HG03139 (cell line): ENCODE measurements at regions not wholly inside any gene's neighbourhood (a gene's known extent, or its start where the extent isn't known, plus 50 kb on each side); places are given as distances from the start of the nearest gene placed in this dataset.

ENCODE experiments used
- ATAC-seq: cut with Tn5 transposase; IDR thresholded peaks from one replicate; pipeline ENCODE4 v1.9.1; 2021; ENCODE audit not compliant: unreplicated experiment

GRCh38 chr4:134027931-134028330 lies 173.7 kb downstream of the PABPC4L start:
- ATAC-seq = no peak

GRCh38 chr4:134024251-134024650 lies 177.3 kb downstream of the PABPC4L start:
- ATAC-seq = no peak

- no peak for ATAC-seq
These were observed 181.9 kb downstream of the PABPC4L start for GRCh38 chr4:134019657-134020056.

- no peak for ATAC-seq
These were observed 182.7 kb downstream of the PABPC4L start for GRCh38 chr4:134018846-134019245.

GRCh38 chr4:134001057-134001456 lies 200.5 kb downstream of the PABPC4L start:
- no peak for ATAC-seq

- no peak for ATAC-seq
These were observed 204.2 kb downstream of the PABPC4L start for GRCh38 chr4:133997436-133997835.

- ATAC-seq = no peak
These were observed 205.0 kb downstream of the PABPC4L start for GRCh38 chr4:133996431-133997121.

GRCh38 chr4:133995243-133995960 lies 206.2 kb downstream of the PABPC4L start:
- no peak for ATAC-seq

- no peak for ATAC-seq
These were observed 218.9 kb downstream of the PABPC4L start for GRCh38 chr4:133982533-133983224.

- ATAC-seq = no peak
These were observed 220.3 kb downstream of the PABPC4L start for GRCh38 chr4:133981327-133981726.

GRCh38 chr4:133972586-133972985 lies 229.0 kb downstream of the PABPC4L start:
- ATAC-seq = no peak

GRCh38 chr4:133969202-133969848 lies 232.3 kb downstream of the PABPC4L start:
- ATAC-seq = no peak

- ATAC-seq = no peak
These were observed 233.4 kb downstream of the PABPC4L start for GRCh38 chr4:133968174-133968573.

- ATAC-seq = no peak
These were observed 240.6 kb downstream of the PABPC4L start for GRCh38 chr4:133960975-133961374.

GRCh38 chr4:133943081-133943480 lies 258.5 kb downstream of the PABPC4L start:
- ATAC-seq = no peak

- no peak for ATAC-seq
These were observed 263.5 kb downstream of the PABPC4L start for GRCh38 chr4:133938061-133938460.

- ATAC-seq = no peak
These were observed 271.9 kb downstream of the PABPC4L start for GRCh38 chr4:133929531-133930239.

- no peak for ATAC-seq
These were observed 280.1 kb downstream of the PABPC4L start for GRCh38 chr4:133921280-133922195.

GRCh38 chr4:133920236-133920635 lies 281.4 kb downstream of the PABPC4L start:
- no peak for ATAC-seq

GRCh38 chr4:133910165-133910564 lies 291.4 kb downstream of the PABPC4L start:
- no peak for ATAC-seq
